Sigmoid colon (tissue), 6 donors: ENCODE measurements at regions not wholly inside any gene's neighbourhood (a gene's known extent, or its start where the extent isn't known, plus 50 kb on each side); places are given as distances from the start of the nearest gene placed in this dataset.

Source experiments
- DNase-seq: peaks from one replicate; pipeline ENCODE4 v3.0.0-alpha.2; 2019
- H3K27ac ChIP-seq, 4 donors: fragments of 200-600 bp; sonication (generic); one replicate each; pipeline ENCODE4 v1.5.1; 2016 to 2019; ENCODE audit warnings: mild to moderate bottlenecking in 1 of 4
- H3K27me3 ChIP-seq, 3 donors: fragments of 200-600 bp; sonication (generic); one replicate each; pipeline ENCODE4 v1.5.1; 2019; ENCODE audit warnings: mild to moderate bottlenecking in 1 of 3
- H3K36me3 ChIP-seq, 4 donors: fragments of 200-600 bp; sonication (generic); one replicate each; pipeline ENCODE4 v1.5.1; 2016 to 2019
- H3K4me1 ChIP-seq, 4 donors: fragments of 200-600 bp; sonication (generic); one replicate each; pipeline ENCODE4 v1.5.1; 2017 to 2019
- H3K4me3 ChIP-seq, 4 donors: fragments of 200-600 bp; sonication (generic); one replicate each; pipeline ENCODE4 v1.5.1; 2017 to 2019; ENCODE audit warnings: mild to moderate bottlenecking in 2 of 4, moderate library complexity in 1 of 4
- H3K9me3 ChIP-seq, 4 donors: fragments of 200-600 bp in 3 of 4; sonication (generic) in 3 of 4; one replicate each; pipeline versions ENCODE4 v1.5.1 to v1.6.1; 2013 to 2019
- EP300 ChIP-seq, 4 donors: sonication (generic); formaldehyde crosslinking; IDR thresholded peaks; one replicate each; pipeline ENCODE4 v1.6.1; 2017; ENCODE audit warnings: antibody characterized with exemption in 4 of 4
- POLR2A ChIP-seq, 2 donors: fragments of 450-650 bp; IDR thresholded peaks; one replicate each; pipeline ENCODE4 v1.6.1; 2016; ENCODE audit warnings: antibody characterized with exemption in 2 of 2, mild to moderate bottlenecking in 2 of 2, moderate library complexity in 2 of 2
- POLR2AphosphoS5 ChIP-seq, 4 donors: sonication (generic); formaldehyde crosslinking; IDR thresholded peaks; one replicate each; pipeline ENCODE4 v1.6.1; 2017; ENCODE audit warnings: antibody characterized with exemption in 4 of 4
- WGBS, 2 donors: extraction: QIAGEN DNeasy Blood & Tissue Kit; methylation state at CpG; one replicate each; pipeline ENCODE4 v1.1.7; 2013; 5-methylcytosine and 5-hydroxymethylcytosine counted together
- intact Hi-C: fragments of 100-400 bp; cut with DNase I; formaldehyde crosslinking; loops from one replicate; pipeline ENCODE4 v1.15.1; 2023
- TF ChIP-seq, protein P1 (sequence below), 4 experiments: fragments of 450-650 bp in 3 of 4; fragments of 200-600 bp in 1 of 4; IDR thresholded peaks; one replicate each; pipeline ENCODE4 v1.5.1; 2016 to 2019; ENCODE audit warnings: antibody characterized with exemption in 4 of 4, mild to moderate bottlenecking in 3 of 4, moderate library complexity in 2 of 4
- donor health status: healthy with polysubstance abuse.
- donor health status: healthy.

DNA sequence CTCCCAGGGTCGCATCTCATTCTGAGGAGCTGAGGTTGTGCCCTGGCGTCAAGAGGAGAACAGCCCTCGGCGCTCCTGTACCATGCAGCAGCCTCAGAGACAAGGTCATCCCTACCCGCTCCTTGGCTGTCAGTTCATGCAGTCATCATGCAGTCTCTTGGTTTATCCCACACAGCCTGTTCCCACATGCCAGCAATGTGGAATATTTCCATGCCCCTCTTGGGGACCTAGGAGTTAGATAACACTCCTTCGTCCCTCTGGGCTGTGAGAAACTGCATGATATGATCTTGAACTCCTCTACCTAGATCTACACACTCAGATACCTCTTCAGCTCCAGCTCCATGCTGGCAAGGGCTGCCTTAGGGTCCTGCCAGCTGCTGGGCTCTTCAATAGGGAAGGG lies 97.6 kb downstream of the BOD1 start:
- Histone ChIP-seq H3K27ac (no peak overlapping the region), H3K9me3 (peaks cover 0 to 2% (median 0%) of the 10 kb centered on the region in 4 donors), H3K4me1 (no peaks in the 10 kb centered on the region), H3K36me3 (no peaks in the 10 kb centered on the region), H3K27me3 (no peaks in the 10 kb centered on the region), H3K4me3 (no peak overlapping the region)
- intact Hi-C loops, result no loop called here
- 82 to 90% methylated on average over 6 of the region's 6 CpGs for WGBS, 2 donors
- no peak for DNase-seq
- TF ChIP-seq POLR2AphosphoS5 (IDR thresholded peaks at IDR 0.05) (no peak), POLR2A (IDR thresholded peaks at IDR 0.05) (no peak), EP300 (IDR thresholded peaks at IDR 0.05) (no peak)
- TF ChIP-seq, protein P1, sequence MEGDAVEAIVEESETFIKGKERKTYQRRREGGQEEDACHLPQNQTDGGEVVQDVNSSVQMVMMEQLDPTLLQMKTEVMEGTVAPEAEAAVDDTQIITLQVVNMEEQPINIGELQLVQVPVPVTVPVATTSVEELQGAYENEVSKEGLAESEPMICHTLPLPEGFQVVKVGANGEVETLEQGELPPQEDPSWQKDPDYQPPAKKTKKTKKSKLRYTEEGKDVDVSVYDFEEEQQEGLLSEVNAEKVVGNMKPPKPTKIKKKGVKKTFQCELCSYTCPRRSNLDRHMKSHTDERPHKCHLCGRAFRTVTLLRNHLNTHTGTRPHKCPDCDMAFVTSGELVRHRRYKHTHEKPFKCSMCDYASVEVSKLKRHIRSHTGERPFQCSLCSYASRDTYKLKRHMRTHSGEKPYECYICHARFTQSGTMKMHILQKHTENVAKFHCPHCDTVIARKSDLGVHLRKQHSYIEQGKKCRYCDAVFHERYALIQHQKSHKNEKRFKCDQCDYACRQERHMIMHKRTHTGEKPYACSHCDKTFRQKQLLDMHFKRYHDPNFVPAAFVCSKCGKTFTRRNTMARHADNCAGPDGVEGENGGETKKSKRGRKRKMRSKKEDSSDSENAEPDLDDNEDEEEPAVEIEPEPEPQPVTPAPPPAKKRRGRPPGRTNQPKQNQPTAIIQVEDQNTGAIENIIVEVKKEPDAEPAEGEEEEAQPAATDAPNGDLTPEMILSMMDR (IDR thresholded peaks at IDR 0.05), result no peak

DNA sequence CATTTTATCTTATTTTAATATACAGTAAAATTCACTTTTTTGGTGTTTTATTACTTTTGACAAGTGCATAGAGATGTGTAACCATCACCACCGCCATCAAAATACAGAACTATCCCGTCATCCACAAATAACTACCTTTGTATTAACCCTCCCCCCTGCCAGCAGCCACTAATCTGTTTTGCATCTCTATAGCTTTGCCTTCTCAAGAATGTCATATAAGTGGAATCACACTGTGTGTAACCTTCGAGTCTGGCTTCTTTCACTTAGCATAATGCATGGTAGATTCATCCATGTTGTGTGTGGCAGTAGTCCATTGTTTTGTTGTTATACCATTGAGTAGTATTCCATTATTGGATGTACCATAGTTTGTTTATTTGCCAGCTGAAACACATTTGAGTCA lies 98.8 kb downstream of the BOD1 start:
- Histone ChIP-seq H3K36me3 (no peaks in the 10 kb centered on the region), H3K27me3 (no peaks in the 10 kb centered on the region), H3K4me1 (no peaks in the 10 kb centered on the region), H3K9me3 (peaks cover 0 to 2% (median 0%) of the 10 kb centered on the region in 4 donors), H3K4me3 (no peak overlapping the region), H3K27ac (no peak overlapping the region)
- TF ChIP-seq EP300 (IDR thresholded peaks at IDR 0.05) (no peak), POLR2AphosphoS5 (IDR thresholded peaks at IDR 0.05) (no peak), POLR2A (IDR thresholded peaks at IDR 0.05) (no peak)
- TF ChIP-seq, protein P1 (IDR thresholded peaks at IDR 0.05), result no peak
- 77 to 79% methylated on average over 3 of the region's 3 CpGs for WGBS, 2 donors
- intact Hi-C loops, result no loop called here
- DNase-seq, result no peak

DNA sequence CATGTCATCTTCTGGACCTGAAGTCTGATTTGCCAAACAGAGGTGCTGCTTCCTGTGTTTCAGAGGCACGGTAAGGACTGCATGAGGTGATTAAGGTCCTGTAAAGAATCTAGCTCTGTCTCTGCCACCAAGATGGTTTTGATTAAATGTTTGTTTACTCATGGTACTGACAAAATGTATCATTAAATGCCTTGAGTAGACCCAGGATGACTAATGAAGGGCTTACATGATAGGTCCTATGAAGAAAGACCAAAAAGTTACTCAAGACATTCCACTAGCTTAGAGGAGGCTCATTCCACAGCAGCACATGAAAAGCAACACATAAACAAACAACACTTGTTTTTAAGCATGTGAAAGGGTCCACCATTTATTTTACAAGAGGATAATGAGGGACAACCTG lies 100.9 kb downstream of the BOD1 start:
- TF ChIP-seq POLR2AphosphoS5 (IDR thresholded peaks at IDR 0.05) (no peak), POLR2A (IDR thresholded peaks at IDR 0.05) (no peak), EP300 (IDR thresholded peaks at IDR 0.05) (no peak)
- TF ChIP-seq, protein P1 (IDR thresholded peaks at IDR 0.05), result no peak
- 20 to 33% methylated on average over 1 of the region's 1 CpG for whole genome bisulfite sequencing, 2 donors
- H3K9me3 ChIP-seq, result no peaks in the 10 kb centered on the region
- no peak overlapping the region for H3K27ac ChIP-seq
- intact Hi-C loops, result no loop called here
- DNase-seq, result no peak
- no peaks in the 10 kb centered on the region for H3K27me3 ChIP-seq
- no peak overlapping the region for H3K4me3 ChIP-seq
- H3K4me1 ChIP-seq, result no peaks in the 10 kb centered on the region
- H3K36me3 ChIP-seq, result no peaks in the 10 kb centered on the region

DNA sequence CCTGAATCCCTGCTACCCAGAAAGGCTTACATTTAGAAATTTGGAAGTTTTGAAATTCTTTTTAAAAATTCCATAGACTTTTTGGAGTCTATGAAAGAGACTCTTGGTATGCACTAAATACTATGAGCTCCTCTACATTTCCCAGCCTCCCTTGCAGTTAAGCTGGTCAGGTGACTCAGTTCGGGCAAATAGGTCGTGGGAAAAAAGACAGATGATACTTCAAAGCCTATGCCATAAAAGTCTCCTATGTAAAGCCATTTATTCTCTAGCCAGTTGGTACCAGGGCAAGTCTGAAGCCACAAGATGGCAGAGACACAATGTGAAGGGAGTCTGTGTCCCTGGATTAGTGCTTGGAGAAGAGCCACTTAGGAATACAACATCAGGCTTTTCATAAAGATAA lies 101.8 kb downstream of the BOD1 start:
- intact Hi-C loops, result no loop called here
- DNase-seq, result no peak
- Histone ChIP-seq H3K9me3 (no peaks in the 10 kb centered on the region), H3K27me3 (no peaks in the 10 kb centered on the region), H3K27ac (no peak overlapping the region), H3K4me3 (no peak overlapping the region), H3K4me1 (no peaks in the 10 kb centered on the region), H3K36me3 (no peaks in the 10 kb centered on the region)
- TF ChIP-seq, protein P1 (IDR thresholded peaks at IDR 0.05), result no peak
- TF ChIP-seq POLR2AphosphoS5 (IDR thresholded peaks at IDR 0.05) (no peak), EP300 (IDR thresholded peaks at IDR 0.05) (no peak), POLR2A (IDR thresholded peaks at IDR 0.05) (no peak)
- 42 to 82% methylated on average over 2 of the region's 2 CpGs for WGBS, 2 donors

DNA sequence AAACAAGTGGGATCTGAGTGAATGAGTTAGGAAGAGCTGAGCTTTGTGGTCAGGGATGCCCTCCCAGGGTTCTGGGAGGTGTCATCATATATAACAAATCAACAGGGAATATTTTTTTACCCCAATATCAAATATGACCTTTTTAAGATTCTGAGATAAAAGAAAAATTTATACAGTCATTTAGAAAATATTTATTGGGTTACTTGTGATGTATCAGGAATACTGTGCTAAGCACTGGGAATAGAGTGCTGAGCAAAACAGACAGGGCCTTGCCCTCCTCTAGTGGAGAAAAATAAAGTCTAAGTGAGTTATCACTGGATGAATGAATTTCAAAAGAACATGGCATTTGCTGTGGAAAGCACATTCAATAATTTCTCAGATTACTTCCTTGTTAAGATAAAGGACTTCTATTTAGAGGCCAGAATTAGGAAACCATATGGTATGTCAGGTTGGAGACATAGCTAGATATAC lies 102.9 kb downstream of the BOD1 start:
- peaks cover 0 to 3% (median 0%) of the 10 kb centered on the region in 4 donors for H3K9me3 ChIP-seq
- H3K27me3 ChIP-seq, result no peaks in the 10 kb centered on the region
- intact Hi-C loops, result no loop called here
- H3K4me3 ChIP-seq, result no peak overlapping the region
- no peaks in the 10 kb centered on the region for H3K4me1 ChIP-seq
- DNase-seq, result no peak
- H3K36me3 ChIP-seq, result no peaks in the 10 kb centered on the region
- no peak overlapping the region for H3K27ac ChIP-seq
- TF ChIP-seq POLR2AphosphoS5 (IDR thresholded peaks at IDR 0.05) (no peak), POLR2A (IDR thresholded peaks at IDR 0.05) (no peak), EP300 (IDR thresholded peaks at IDR 0.05) (no peak)
- TF ChIP-seq, protein P1 (IDR thresholded peaks at IDR 0.05), result no peak
